Skin epidermis (tissue), 12 donors: ENCODE measurements at regions not wholly inside any gene's neighbourhood (a gene's known extent, or its start where the extent isn't known, plus 50 kb on each side); places are given as distances from the start of the nearest gene placed in this dataset.

ENCODE experiments used
- H3K27ac ChIP-seq, 21 experiments: fragments of 200-600 bp; sonication (generic) in 11 of 21; one replicate each; pipeline ENCODE4 v1.5.0; 2020; ENCODE audit warnings: mild to moderate bottlenecking in 3 of 21, inconsistent platforms in 2 of 21, moderate library complexity in 2 of 21
- H3K4me3 ChIP-seq, 7 experiments: fragments of 200-600 bp; sonication (generic) in 2 of 7; one replicate each; pipeline ENCODE4 v1.5.0; 2020; ENCODE audit warnings: inconsistent platforms in 2 of 7, mild to moderate bottlenecking in 2 of 7, moderate library complexity in 1 of 7

GRCh38 chr16:82262244-82262643 lies 92.2 kb upstream of the MPHOSPH6 start:
- Histone ChIP-seq H3K4me3 (no peak overlapping the region), H3K27ac (no peak overlapping the region)

- H3K27ac ChIP-seq, result no peak overlapping the region
- no peak overlapping the region for H3K4me3 ChIP-seq
Observed at GRCh38 chr16:82260212-82260795, 90.3 kb upstream of the MPHOSPH6 start.

- Histone ChIP-seq H3K27ac (no peak overlapping the region), H3K4me3 (no peak overlapping the region)
Observed at GRCh38 chr16:82259731-82260130, 89.7 kb upstream of the MPHOSPH6 start.

DNA sequence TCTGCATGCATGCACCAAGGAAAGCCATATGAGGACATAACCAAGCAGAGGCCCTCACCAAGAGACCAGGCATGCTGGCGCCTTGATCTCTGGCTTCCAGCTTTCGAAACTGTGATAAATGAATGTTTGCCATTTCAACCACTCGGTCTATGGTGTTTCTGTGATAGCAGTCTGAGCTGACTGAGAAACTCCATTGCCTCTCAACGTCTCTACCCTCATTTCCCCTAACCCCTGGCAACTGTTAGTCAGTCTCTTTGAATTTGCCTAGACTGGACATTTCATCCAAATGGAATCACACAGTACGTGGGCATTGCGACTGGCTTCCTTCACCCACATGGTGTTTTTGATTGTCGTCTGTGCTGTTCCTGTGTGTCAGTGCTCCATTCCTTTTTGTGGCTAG lies 88.0 kb upstream of the MPHOSPH6 start:
- Histone ChIP-seq H3K27ac (no peak overlapping the region), H3K4me3 (no peak overlapping the region)

DNA sequence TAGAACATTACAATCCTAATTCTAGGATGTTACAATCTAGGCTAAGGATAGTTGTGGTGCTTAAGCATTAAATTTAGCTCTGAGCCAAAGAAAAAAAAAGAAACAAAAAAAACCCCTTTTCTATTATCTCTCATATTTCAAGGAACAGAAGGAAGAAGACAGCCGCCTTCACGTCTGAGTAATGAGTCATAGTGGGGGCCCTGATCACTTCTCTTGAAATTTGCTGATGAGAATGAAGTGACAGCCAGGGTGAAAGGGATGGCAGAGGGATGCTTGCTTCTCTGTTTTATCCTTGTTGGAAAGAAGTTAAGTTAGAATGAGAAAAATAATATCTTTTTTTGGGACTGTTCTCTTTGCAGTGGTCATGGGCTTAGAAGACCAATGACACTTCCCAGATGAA lies 82.6 kb upstream of the MPHOSPH6 start:
- no peak overlapping the region for H3K4me3 ChIP-seq
- H3K27ac ChIP-seq, result no peak overlapping the region

DNA sequence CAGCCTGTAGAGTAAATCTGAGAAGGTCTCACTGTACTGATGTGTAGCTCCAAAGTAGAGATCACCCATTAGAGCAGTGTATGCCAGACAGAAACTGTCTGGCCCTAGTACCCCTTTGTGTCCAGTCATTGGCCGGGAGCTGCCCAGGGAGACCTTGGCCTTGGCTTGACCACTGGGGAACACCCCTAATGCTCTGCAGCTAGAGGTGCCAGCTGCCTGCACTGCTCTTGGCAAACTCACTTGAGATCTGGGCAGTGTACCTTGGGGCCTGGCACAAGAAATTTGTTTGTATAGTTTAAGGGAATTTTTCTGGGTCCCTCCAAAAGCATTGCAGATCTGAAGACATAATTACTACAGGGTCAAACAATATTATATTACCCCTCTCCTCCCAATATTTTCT lies 78.7 kb upstream of the MPHOSPH6 start:
- Histone ChIP-seq H3K27ac (no peak overlapping the region), H3K4me3 (no peak overlapping the region)

DNA sequence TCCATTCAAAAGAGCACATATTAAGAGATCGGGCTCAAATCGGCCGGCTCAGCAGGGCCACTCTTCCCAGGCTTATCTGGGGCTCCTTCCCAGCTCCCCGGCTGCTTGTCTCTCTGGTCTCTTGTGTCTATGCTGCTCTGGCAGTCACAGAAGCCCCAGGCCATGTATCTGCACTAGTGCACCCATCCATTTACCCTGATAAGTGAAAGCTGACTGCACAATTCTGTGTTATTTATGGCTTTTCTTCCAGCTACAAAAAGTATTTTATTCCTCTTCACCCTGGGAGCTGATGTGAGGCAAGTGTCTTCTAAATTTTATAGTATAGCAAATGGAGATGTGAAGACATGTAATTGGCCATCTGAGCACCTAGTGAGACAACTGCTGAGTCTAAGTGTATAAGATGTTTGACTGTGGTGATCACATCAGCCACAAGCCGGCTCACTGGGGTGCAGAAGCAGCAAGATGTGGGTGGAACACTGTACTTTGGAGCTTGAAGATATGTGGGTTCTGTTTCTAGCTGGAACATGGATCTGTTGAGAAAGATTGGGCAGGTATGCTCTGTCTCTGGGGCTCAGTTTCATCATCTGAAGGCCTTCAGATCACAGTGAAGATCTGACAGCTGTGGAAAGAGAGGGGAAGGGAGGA lies 78.1 kb upstream of the MPHOSPH6 start:
- Histone ChIP-seq H3K4me3 (no peak overlapping the region), H3K27ac (no peak overlapping the region)

DNA sequence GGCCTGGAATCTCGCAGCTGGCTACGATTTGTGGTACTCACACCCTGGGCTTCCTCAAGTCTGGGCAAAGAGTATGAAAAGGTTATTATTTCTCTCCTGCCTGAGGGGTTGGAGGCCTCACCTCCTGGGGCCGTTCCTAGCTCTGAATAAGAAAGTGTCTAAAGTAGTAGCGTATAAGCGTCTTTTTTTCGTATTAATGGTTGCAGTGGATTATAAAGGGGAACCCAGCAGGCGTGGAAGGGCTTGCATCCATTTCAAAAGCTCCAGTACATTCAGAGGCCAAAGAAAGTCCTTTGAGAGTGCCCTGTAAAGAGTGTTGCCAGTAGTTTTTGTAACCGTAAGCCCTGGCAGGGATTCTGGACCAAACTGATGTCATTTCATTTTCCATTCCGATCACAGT lies 72.2 kb upstream of the MPHOSPH6 start:
- Histone ChIP-seq H3K27ac (no peak overlapping the region), H3K4me3 (no peak overlapping the region)

DNA sequence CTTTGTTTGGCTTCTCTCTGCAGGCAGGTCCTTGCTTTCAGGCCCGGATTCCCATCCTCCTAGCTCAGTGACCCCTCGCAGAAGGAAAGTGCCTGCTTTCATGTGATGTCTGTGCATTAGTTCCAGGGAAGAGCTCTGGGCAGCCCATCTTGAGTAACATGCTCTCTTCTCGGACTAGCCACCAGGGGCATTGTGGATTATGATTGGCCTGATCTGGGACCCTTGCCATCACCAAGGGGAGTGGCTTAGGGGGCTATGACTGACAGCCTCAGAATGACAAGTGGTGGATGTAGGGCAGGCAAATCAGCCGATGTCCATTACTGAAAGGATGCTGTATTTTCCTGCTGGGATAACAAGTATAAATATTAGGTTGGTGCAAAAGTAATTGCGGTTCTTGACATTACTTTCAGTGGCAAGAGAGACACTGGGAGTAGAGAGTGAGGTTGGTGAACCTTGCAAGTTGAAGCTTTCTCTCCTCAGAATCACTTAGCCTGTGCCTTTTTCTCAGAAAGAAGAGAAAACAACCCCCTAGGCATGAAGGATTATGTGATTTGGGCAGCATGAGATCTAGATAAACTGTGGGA lies 71.5 kb upstream of the MPHOSPH6 start:
- Histone ChIP-seq H3K4me3 (no peak overlapping the region), H3K27ac (no peak overlapping the region)

- Histone ChIP-seq H3K27ac (no peak overlapping the region), H3K4me3 (no peak overlapping the region)
Observed at GRCh38 chr16:82240111-82240510, 70.1 kb upstream of the MPHOSPH6 start.

DNA sequence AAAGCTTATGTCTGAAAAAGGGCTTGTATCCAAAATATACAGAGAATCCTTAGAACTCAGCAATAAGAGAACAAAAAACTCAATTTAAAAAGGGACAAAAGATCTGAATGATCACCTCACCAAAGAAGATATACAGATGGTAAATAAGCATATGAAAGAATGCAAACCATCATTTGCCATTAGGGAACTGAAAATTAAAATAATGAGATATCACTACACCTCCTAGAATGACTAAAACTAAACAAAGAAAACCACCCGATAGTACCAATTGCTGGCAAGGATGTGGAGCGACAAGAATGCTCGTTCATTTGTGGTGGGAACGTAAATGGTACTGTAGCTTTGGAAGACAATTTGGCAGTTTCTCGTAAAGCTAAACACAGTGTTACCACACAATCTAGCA lies 66.9 kb upstream of the MPHOSPH6 start:
- no peak overlapping the region for H3K4me3 ChIP-seq
- H3K27ac ChIP-seq, result no peak overlapping the region

GRCh38 chr16:82236415-82236814 lies 66.4 kb upstream of the MPHOSPH6 start:
- H3K4me3 ChIP-seq, result no peak overlapping the region
- H3K27ac ChIP-seq, result no peak overlapping the region

- Histone ChIP-seq H3K4me3 (no peak overlapping the region), H3K27ac (no peak overlapping the region)
Observed at GRCh38 chr16:82232806-82233205, 62.8 kb upstream of the MPHOSPH6 start.

GRCh38 chr16:82231008-82231787 lies 61.2 kb upstream of the MPHOSPH6 start:
- Histone ChIP-seq H3K27ac (peak overlapping the region in 4 of 21 experiments; percentile 27 to 63 (median 46)), H3K4me3 (peak overlapping the region in 1 of 7 experiments; percentile 4)

DNA sequence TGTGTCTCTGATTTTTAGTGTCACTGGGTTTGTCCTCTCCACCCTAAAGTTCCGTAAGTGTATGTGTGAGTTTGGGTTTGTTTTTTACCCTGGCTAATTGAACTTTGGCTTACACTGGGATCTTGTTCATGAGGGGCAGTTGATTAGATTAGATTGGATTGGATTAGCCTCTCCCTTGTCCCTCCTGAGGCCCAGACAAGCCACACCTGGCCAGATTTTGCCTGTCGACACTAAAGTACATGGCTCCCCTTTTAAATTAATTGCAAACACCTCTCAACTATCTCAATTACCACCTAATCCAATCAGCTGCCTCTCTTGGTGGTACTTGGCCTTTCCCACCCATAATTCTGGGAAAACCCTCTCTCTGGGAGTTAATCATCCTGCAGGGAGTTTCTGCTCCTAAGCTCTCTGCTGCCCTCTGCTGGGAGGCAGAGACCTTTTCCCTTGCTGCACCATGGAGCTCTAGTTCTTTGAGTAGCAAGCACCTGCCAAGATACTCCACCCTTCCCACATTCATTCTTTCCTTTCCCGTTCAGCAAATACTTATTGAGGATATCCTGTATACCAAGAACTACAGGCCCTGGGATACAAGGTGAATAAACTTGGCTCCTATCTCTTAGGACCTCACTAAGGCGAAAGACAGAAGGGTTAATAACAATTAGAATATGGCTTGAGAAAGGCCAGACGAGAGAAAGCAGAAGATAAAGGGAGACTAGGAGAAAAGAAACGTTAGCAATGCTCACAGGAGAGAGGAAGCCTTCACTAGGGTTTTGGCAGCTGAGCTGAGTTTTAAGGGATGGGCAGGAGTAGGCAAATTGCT lies 60.0 kb upstream of the MPHOSPH6 start:
- Histone ChIP-seq H3K27ac (peak overlapping the region in 1 of 21 experiments; percentile 9), H3K4me3 (no peak overlapping the region)

DNA sequence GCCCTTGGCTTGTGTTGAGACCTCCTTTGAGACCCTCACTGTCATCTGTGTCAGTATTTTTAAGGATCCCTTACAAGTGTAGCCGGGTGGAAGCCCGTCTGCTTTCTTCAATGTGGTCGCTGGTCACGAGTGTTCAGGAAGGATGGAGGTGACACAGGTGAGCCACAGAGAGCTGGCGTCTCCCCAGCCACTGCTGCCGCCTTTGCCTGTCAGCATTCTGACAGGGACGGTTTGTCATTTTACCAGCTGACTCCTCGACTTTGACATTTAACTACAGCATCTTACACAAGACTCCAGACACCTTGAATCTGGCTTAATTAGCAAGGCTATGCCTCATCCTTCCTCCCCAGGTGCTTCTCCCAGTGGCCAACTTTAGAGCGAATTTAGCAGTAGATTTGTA lies 56.3 kb upstream of the MPHOSPH6 start:
- Histone ChIP-seq H3K4me3 (no peak overlapping the region), H3K27ac (no peak overlapping the region)

- Histone ChIP-seq H3K27ac (no peak overlapping the region), H3K4me3 (no peak overlapping the region)
Observed at GRCh38 chr16:82224821-82225220, 54.8 kb upstream of the MPHOSPH6 start.

- no peak overlapping the region for H3K4me3 ChIP-seq
- no peak overlapping the region for H3K27ac ChIP-seq
Observed at GRCh38 chr16:82220541-82220940, 50.5 kb upstream of the MPHOSPH6 start.
